Peyer's patch (tissue), 4 donors: ENCODE measurements at regions not wholly inside any gene's neighbourhood (a gene's known extent, or its start where the extent isn't known, plus 50 kb on each side); places are given as distances from the start of the nearest gene placed in this dataset.

Experiments
- DNase-seq, 3 donors: peaks; one replicate each; pipeline ENCODE4 v3.0.0-alpha.2; 2017 to 2019
- H3K27ac ChIP-seq, 4 donors: fragments of 200-600 bp; sonication (generic); one replicate each; pipeline ENCODE4 v1.5.1; 2016 to 2019
- H3K27me3 ChIP-seq, 2 donors: fragments of 200-600 bp; sonication (generic); one replicate each; pipeline ENCODE4 v1.5.1; 2019
- H3K36me3 ChIP-seq, 3 donors: fragments of 200-600 bp; sonication (generic); one replicate each; pipeline ENCODE4 v1.5.1; 2016 to 2019
- H3K4me1 ChIP-seq, 4 donors: fragments of 200-600 bp; sonication (generic); one replicate each; pipeline ENCODE4 v1.5.1; 2016 to 2019
- H3K4me3 ChIP-seq, 4 donors: fragments of 200-600 bp; sonication (generic); 1 replicate in 3 of 4; 2 replicates in 1 of 4; pipeline ENCODE4 v1.5.1; 2016 to 2019; ENCODE audit warnings: mild to moderate bottlenecking in 1 of 4
- H3K9me3 ChIP-seq, 4 donors: fragments of 200-600 bp; sonication (generic); one replicate each; pipeline ENCODE4 v1.5.1; 2016 to 2019; ENCODE audit warnings: mild to moderate bottlenecking in 1 of 4
- CTCF ChIP-seq, 6 experiments: fragments of 450-650 bp in 4 of 6; fragments of 200-600 bp in 2 of 6; sonication (generic) in 1 of 6; IDR thresholded peaks; one replicate each; pipeline ENCODE4 v1.5.1; 2017 to 2019; ENCODE audit warnings: antibody characterized with exemption in 6 of 6, mild to moderate bottlenecking in 3 of 6, moderate library complexity in 1 of 6
- POLR2A ChIP-seq, 2 donors: fragments of 450-650 bp; IDR thresholded peaks; one replicate each; pipeline ENCODE4 v1.5.1; 2017; ENCODE audit warnings: antibody characterized with exemption in 2 of 2, mild to moderate bottlenecking in 2 of 2, moderate library complexity in 2 of 2

GRCh38 chr1:30328100-30328370 is 395.4 kb downstream of the MATN1 start:
- Histone ChIP-seq H3K4me3 (no peak overlapping the region), H3K36me3 (no peaks in the 10 kb centered on the region), H3K27ac (no peak overlapping the region), H3K4me1 (no peaks in the 10 kb centered on the region), H3K9me3 (no peaks in the 10 kb centered on the region), H3K27me3 (no peaks in the 10 kb centered on the region)
- TF ChIP-seq POLR2A (IDR thresholded peaks at IDR 0.05): no peak
- TF ChIP-seq CTCF (IDR thresholded peaks at IDR 0.05): no peak
- DNase-seq: no peak

GRCh38 chr1:30327370-30328099 is 395.9 kb downstream of the MATN1 start:
- H3K4me3 ChIP-seq: no peak overlapping the region
- TF ChIP-seq CTCF (IDR thresholded peaks at IDR 0.05) (no peak), POLR2A (IDR thresholded peaks at IDR 0.05) (no peak)
- no peak overlapping the region for H3K27ac ChIP-seq
- no peaks in the 10 kb centered on the region for H3K9me3 ChIP-seq
- H3K27me3 ChIP-seq: no peaks in the 10 kb centered on the region
- DNase-seq: no peak
- no peaks in the 10 kb centered on the region for H3K4me1 ChIP-seq
- no peaks in the 10 kb centered on the region for H3K36me3 ChIP-seq

GRCh38 chr1:30325999-30326398 is 397.4 kb downstream of the MATN1 start:
- Histone ChIP-seq H3K27ac (no peak overlapping the region), H3K27me3 (no peaks in the 10 kb centered on the region), H3K4me1 (no peaks in the 10 kb centered on the region), H3K4me3 (no peak overlapping the region), H3K36me3 (no peaks in the 10 kb centered on the region), H3K9me3 (no peaks in the 10 kb centered on the region)
- no peak for TF ChIP-seq POLR2A (IDR thresholded peaks at IDR 0.05)
- no peak for TF ChIP-seq CTCF (IDR thresholded peaks at IDR 0.05)
- no peak for DNase-seq

GRCh38 chr1:30325085-30325935 is 398.1 kb downstream of the MATN1 start:
- no peaks in the 10 kb centered on the region for H3K36me3 ChIP-seq
- no peaks in the 10 kb centered on the region for H3K4me1 ChIP-seq
- H3K4me3 ChIP-seq: no peak overlapping the region
- DNase-seq: no peak
- no peak overlapping the region for H3K27ac ChIP-seq
- no peaks in the 10 kb centered on the region for H3K9me3 ChIP-seq
- TF ChIP-seq POLR2A (IDR thresholded peaks at IDR 0.05): no peak
- no peak for TF ChIP-seq CTCF (IDR thresholded peaks at IDR 0.05)
- H3K27me3 ChIP-seq: no peaks in the 10 kb centered on the region

- no peaks in the 10 kb centered on the region for H3K36me3 ChIP-seq
Measured at GRCh38 chr1:30324251-30325084, 398.9 kb downstream of the MATN1 start.

More at GRCh38 chr1:30324251-30325084, 398.9 kb downstream of the MATN1 start:
- H3K9me3 ChIP-seq: no peaks in the 10 kb centered on the region
- no peaks in the 10 kb centered on the region for H3K27me3 ChIP-seq
- no peak for DNase-seq
- no peak overlapping the region for H3K4me3 ChIP-seq
- TF ChIP-seq POLR2A (IDR thresholded peaks at IDR 0.05) (no peak), CTCF (IDR thresholded peaks at IDR 0.05) (no peak)
- no peak overlapping the region for H3K27ac ChIP-seq
- no peaks in the 10 kb centered on the region for H3K4me1 ChIP-seq
